HL-60 (cell line): ENCODE measurements at regions not wholly inside any gene's neighbourhood (a gene's known extent, or its start where the extent isn't known, plus 50 kb on each side); places are given as distances from the start of the nearest gene placed in this dataset.

Experiments
- DNase-seq, 2 experiments: peaks; one replicate each; pipeline ENCODE4 v3.0.0-alpha.2; 2010 to 2020; ENCODE audit warnings: low read depth in 1 of 2, low spot score in 1 of 2
- H3K27ac ChIP-seq: fragments of 250-450 bp; sonication (Bioruptor Pico); replicated peaks from 2 replicates; pipeline ENCODE4 v1.5.1; 2020; ENCODE audit warnings: mild to moderate bottlenecking, moderate library complexity
- H3K27me3 ChIP-seq: fragments of 250-450 bp; sonication (Bioruptor Pico); 2 replicates; pipeline ENCODE4 v1.5.1; 2021; ENCODE audit warnings: mild to moderate bottlenecking, moderate library complexity; ENCODE audit not compliant: insufficient read depth, poor library complexity, severe bottlenecking
- H3K4me3 ChIP-seq: replicated peaks from 2 replicates; pipeline ENCODE4 v1.5.1; 2011; ENCODE audit warnings: mild to moderate bottlenecking, control low read depth, low read length; ENCODE audit not compliant: insufficient read depth
- CTCF ChIP-seq: IDR thresholded peaks from one replicate; pipeline ENCODE4 v1.5.1; 2011; ENCODE audit warnings: low read length, control low read depth, inconsistent platforms; ENCODE audit not compliant: insufficient read depth
- GABPA ChIP-seq: IDR thresholded peaks from 2 replicates; pipeline ENCODE4 v1.6.1; 2012; ENCODE audit warnings: low read depth
- POLR2AphosphoS5 ChIP-seq: IDR thresholded peaks from 2 replicates; pipeline ENCODE4 v1.6.1; 2012; ENCODE audit warnings: low read depth
- REST ChIP-seq: IDR thresholded peaks from 2 replicates; pipeline ENCODE4 v1.6.1; 2012; ENCODE audit warnings: low read depth; ENCODE audit not compliant: insufficient replicate concordance
- SPI1 ChIP-seq: IDR thresholded peaks from 2 replicates; pipeline ENCODE4 v1.6.1; 2012; ENCODE audit warnings: low read depth, mild to moderate bottlenecking, borderline replicate concordance

GRCh38 chr2:193806088-193806774 is 1611.5 kb upstream of the TMEFF2 start:
- no peak overlapping the region for H3K4me3 ChIP-seq
- DNase-seq, result no peak

GRCh38 chr2:193796847-193797246 is 1602.1 kb upstream of the TMEFF2 start:
- no peak for DNase-seq
- no peak for TF ChIP-seq POLR2AphosphoS5
- no peak for TF ChIP-seq REST
- Histone ChIP-seq H3K27ac (no peak overlapping the region), H3K4me3 (no peak overlapping the region), H3K27me3 (no peaks in the 10 kb centered on the region)

More at GRCh38 chr2:193806088-193806774, 1611.5 kb upstream of the TMEFF2 start:
- Histone ChIP-seq H3K27me3 (no peaks in the 10 kb centered on the region), H3K27ac (no peak overlapping the region)
- TF ChIP-seq CTCF, result no peak
- TF ChIP-seq SPI1, result no peak
- TF ChIP-seq GABPA, result no peak
- no peak for TF ChIP-seq POLR2AphosphoS5
- no peak for TF ChIP-seq REST

- H3K27ac ChIP-seq, result no peak overlapping the region
- DNase-seq, result no peak
- TF ChIP-seq CTCF, result no peak
- TF ChIP-seq POLR2AphosphoS5, result no peak
- TF ChIP-seq GABPA, result no peak
- no peak for TF ChIP-seq REST
- no peak for TF ChIP-seq SPI1
- no peaks in the 10 kb centered on the region for H3K27me3 ChIP-seq
- H3K4me3 ChIP-seq, result no peak overlapping the region
Observed at GRCh38 chr2:193793914-193794313, 1599.2 kb upstream of the TMEFF2 start.
